Ishikawa (cell line): ENCODE measurements at regions not wholly inside any gene's neighbourhood (a gene's known extent, or its start where the extent isn't known, plus 50 kb on each side); places are given as distances from the start of the nearest gene placed in this dataset.

Source experiments
- CEBPB ChIP-seq: IDR thresholded peaks from 2 replicates; pipeline ENCODE4 v1.6.1; 2012
- CREB1 ChIP-seq: IDR thresholded peaks from 2 replicates; pipeline ENCODE4 v1.6.1; 2012; ENCODE audit warnings: low read depth
- EGR1 ChIP-seq: IDR thresholded peaks from 2 replicates; pipeline ENCODE4 v1.6.1; 2012
- EP300 ChIP-seq: IDR thresholded peaks from 2 replicates; pipeline ENCODE4 v1.6.1; 2012; ENCODE audit warnings: borderline replicate concordance
- FOXM1 ChIP-seq: IDR thresholded peaks from 2 replicates; pipeline ENCODE4 v1.6.1; 2012; ENCODE audit warnings: low read depth, borderline replicate concordance
- NFIC ChIP-seq: IDR thresholded peaks from 2 replicates; pipeline ENCODE4 v1.6.1; 2012
- RAD21 ChIP-seq: IDR thresholded peaks from 2 replicates; pipeline ENCODE4 v1.6.1; 2012; ENCODE audit warnings: low read depth
- TAF1 ChIP-seq: IDR thresholded peaks from 2 replicates; pipeline ENCODE4 v1.6.1; 2012; ENCODE audit warnings: low read depth, mild to moderate bottlenecking
- TCF12 ChIP-seq: IDR thresholded peaks from 2 replicates; pipeline ENCODE4 v1.6.1; 2012; ENCODE audit warnings: low read depth
- TEAD4 ChIP-seq: IDR thresholded peaks from 2 replicates; pipeline ENCODE4 v1.6.1; 2012
- YY1 ChIP-seq: IDR thresholded peaks from 2 replicates; pipeline ENCODE4 v1.6.1; 2012; ENCODE audit warnings: low read depth
- ZBTB7A ChIP-seq: IDR thresholded peaks from 2 replicates; pipeline ENCODE4 v1.6.1; 2012; ENCODE audit warnings: low read depth
- TF ChIP-seq, protein P1 (sequence below): IDR thresholded peaks from 2 replicates; pipeline ENCODE4 v1.6.1; 2012; ENCODE audit warnings: low read depth, mild to moderate bottlenecking
- TF ChIP-seq, protein P2 (sequence below): IDR thresholded peaks from 2 replicates; pipeline ENCODE4 v1.6.1; 2012
- TF ChIP-seq, protein P3 (sequence below): IDR thresholded peaks from 2 replicates; pipeline ENCODE4 v1.6.1; 2012

DNA sequence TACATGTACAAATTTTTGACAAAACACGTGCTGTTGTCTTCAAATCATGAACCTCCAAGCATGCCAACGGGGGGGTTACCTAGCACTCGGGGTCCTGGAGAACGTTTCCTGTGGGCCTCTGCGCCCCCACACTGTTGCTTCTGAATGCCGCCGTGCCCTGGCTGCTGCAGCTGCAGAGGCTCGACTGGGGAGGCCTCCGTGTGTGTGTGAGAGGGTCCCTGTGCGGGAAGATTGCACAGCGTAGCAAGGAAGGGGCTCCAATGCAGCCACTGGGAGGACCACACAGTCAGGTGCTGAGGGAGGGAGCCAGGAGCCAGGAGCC is 1322.2 kb downstream of the TBC1D22A start:
- TF ChIP-seq, protein P1, sequence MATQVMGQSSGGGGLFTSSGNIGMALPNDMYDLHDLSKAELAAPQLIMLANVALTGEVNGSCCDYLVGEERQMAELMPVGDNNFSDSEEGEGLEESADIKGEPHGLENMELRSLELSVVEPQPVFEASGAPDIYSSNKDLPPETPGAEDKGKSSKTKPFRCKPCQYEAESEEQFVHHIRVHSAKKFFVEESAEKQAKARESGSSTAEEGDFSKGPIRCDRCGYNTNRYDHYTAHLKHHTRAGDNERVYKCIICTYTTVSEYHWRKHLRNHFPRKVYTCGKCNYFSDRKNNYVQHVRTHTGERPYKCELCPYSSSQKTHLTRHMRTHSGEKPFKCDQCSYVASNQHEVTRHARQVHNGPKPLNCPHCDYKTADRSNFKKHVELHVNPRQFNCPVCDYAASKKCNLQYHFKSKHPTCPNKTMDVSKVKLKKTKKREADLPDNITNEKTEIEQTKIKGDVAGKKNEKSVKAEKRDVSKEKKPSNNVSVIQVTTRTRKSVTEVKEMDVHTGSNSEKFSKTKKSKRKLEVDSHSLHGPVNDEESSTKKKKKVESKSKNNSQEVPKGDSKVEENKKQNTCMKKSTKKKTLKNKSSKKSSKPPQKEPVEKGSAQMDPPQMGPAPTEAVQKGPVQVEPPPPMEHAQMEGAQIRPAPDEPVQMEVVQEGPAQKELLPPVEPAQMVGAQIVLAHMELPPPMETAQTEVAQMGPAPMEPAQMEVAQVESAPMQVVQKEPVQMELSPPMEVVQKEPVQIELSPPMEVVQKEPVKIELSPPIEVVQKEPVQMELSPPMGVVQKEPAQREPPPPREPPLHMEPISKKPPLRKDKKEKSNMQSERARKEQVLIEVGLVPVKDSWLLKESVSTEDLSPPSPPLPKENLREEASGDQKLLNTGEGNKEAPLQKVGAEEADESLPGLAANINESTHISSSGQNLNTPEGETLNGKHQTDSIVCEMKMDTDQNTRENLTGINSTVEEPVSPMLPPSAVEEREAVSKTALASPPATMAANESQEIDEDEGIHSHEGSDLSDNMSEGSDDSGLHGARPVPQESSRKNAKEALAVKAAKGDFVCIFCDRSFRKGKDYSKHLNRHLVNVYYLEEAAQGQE: no peak
- TF ChIP-seq NFIC (no peak), FOXM1 (no peak)

DNA sequence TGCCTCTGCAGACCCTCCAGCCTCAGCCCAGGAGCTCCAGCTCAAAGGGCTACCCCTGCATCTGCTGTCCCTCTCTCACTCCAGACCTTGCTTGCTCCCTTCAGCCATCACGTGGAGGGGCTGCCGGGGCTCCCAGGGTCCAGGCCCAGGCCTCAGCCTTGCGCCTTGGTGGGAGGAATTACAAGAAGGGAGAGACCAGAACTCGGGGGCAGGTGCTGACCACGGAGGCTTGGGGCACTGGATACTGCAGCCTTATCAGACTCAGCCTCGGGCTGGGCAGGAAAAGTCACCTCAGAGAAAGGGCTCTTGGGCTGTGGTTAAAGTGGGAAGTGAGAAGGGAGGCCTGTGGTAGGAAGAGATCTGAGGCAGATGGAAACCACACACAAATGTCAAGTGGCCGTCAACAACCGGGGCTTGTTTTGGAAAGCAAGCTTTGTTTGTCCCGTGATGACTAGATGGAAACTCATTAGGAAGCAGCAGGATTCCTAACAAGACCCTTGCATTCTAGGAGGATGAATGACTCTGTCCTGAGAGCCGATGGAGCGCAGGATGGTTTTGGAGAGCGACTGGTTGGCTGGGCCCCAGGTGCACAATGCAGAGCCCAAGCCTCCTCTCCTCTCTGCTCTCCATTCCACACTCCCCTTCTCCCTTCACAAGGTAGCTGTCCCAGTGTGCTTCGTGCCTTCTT is 1321.7 kb downstream of the TBC1D22A start:
- TF ChIP-seq CREB1: no peak
- TF ChIP-seq TCF12: no peak
- TF ChIP-seq YY1: no peak
- no peak for TF ChIP-seq EGR1
- TF ChIP-seq TEAD4: no peak
- no peak for TF ChIP-seq NFIC
- no peak for TF ChIP-seq FOXM1
- TF ChIP-seq, protein P1: no peak
- TF ChIP-seq, protein P2, sequence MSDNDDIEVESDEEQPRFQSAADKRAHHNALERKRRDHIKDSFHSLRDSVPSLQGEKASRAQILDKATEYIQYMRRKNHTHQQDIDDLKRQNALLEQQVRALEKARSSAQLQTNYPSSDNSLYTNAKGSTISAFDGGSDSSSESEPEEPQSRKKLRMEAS: no peak
- TF ChIP-seq ZBTB7A: no peak
- no peak for TF ChIP-seq TAF1
- TF ChIP-seq EP300: no peak
- TF ChIP-seq CEBPB: no peak
- TF ChIP-seq, protein P3, sequence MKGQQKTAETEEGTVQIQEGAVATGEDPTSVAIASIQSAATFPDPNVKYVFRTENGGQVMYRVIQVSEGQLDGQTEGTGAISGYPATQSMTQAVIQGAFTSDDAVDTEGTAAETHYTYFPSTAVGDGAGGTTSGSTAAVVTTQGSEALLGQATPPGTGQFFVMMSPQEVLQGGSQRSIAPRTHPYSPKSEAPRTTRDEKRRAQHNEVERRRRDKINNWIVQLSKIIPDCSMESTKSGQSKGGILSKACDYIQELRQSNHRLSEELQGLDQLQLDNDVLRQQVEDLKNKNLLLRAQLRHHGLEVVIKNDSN: no peak
- no peak for TF ChIP-seq RAD21

DNA sequence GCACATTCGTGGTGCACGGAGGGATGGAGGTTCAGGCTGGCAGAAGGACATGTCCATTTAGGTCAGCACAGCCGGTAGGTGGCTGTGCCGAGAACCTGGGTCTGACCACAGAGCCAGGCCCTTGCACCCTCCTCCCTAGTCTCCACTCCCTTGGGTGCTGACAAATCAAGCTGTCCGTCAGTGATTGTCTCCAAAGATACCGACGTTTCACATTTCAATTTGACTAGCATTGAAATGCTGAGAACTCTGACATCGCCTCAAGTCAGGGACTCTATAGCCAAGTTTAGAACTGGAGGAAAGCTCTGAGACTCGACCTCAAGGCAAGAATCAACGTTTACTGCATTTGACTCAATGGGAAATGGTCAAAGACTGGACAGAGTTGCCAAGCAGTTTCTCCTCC is 1321.1 kb downstream of the TBC1D22A start:
- TF ChIP-seq TCF12 (no peak), TAF1 (no peak)
- TF ChIP-seq, protein P3: no peak

DNA sequence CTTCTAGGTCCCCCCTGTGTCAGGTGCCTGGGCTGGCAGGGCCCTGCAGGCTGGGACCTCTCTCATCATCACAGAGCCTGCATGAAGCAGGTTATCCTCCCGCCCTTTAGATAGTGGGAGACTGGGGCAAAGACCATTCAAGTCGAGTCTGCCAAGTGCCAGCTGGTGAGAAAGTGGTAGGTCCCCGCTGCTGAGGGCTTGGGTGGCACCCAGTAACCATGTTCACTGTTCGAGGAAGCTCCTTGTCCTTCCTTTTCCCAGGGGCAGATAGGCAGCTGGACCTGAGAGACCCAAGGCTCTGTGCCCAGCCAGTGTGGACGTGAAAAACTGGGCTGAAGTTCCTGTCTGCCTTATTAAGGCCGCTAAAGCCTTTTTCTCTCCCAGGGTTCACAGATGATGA is 1319.8 kb downstream of the TBC1D22A start:
- TF ChIP-seq TCF12 (no peak), CEBPB (no peak), EP300 (no peak), FOXM1 (no peak), NFIC (no peak), ZBTB7A (no peak), TAF1 (no peak), RAD21 (no peak), TEAD4 (no peak), EGR1 (no peak), YY1 (no peak)
- TF ChIP-seq, protein P1: no peak
- TF ChIP-seq, protein P2: no peak
- TF ChIP-seq, protein P3: no peak
